Mucosa of descending colon (tissue), 3 donors: ENCODE measurements at regions not wholly inside any gene's neighbourhood (a gene's known extent, or its start where the extent isn't known, plus 50 kb on each side); places are given as distances from the start of the nearest gene placed in this dataset.

Experiments used
- ATAC-seq: fragments of 200-7000 bp; cut with Tn5 transposase; one replicate; pipeline ENCODE4 v1.9.1; 2020; ENCODE audit warnings: mild to moderate bottlenecking, moderate library complexity
- DNase-seq, 3 donors: peaks; one replicate each; pipeline ENCODE4 v3.0.0-alpha.2; 2020
- H3K36me3 ChIP-seq: fragments of 200-600 bp; one replicate; pipeline ENCODE4 v1.8.0; 2021; ENCODE audit warnings: low read depth, mild to moderate bottlenecking
- H3K4me1 ChIP-seq: fragments of 200-600 bp; one replicate; pipeline ENCODE4 v1.8.0; 2021; ENCODE audit warnings: low read depth, mild to moderate bottlenecking
- H3K4me3 ChIP-seq: fragments of 200-600 bp; one replicate; pipeline ENCODE4 v1.8.0; 2021; ENCODE audit warnings: mild to moderate bottlenecking
- H3K9me3 ChIP-seq: fragments of 200-600 bp; one replicate; pipeline ENCODE4 v1.8.0; 2021; ENCODE audit warnings: mild to moderate bottlenecking
- intact Hi-C, 2 donors: fragments of 100-400 bp; cut with DNase I in 1 of 2; cut with micrococcal nuclease in 1 of 2; formaldehyde crosslinking; loops; one replicate each; pipeline versions ENCODE4 v1.11.0 to v1.11.1; 2022; cut with DNase I, micrococcal nuclease
- TF ChIP-seq, protein P1 (sequence below): fragments of 200-600 bp; IDR thresholded peaks from one replicate; pipeline ENCODE4 v1.8.0; 2022; ENCODE audit warnings: antibody characterized with exemption, mild to moderate bottlenecking
- donor health status: DM: no; HTN: no; CAD: no; lungs with moderate emphysema.
- donor health status: DM: no; HTN: no; CAD: no.
- donor health status: DM: no; HTN: yes; CAD: no.

DNA sequence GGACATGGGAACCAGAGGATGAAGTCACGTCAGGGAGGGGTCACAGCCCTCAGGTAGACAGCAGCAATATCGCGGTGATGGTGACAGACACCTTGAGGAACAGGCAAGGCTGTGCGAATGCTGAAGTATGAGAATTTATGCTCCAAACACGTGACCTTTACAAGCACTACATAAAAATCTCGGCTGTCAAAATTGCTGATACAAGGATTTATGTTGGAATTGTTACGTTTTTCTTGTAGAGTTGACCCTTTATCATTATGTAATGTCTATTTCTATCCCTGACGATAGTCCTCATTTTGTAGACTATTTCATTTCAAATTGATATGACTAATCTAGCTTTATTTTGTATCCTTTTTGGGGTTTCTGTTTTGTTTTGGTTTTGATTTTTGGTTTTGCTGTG, 311.1 kb downstream of the C6orf118 start:
- DNase-seq: no peak
- TF ChIP-seq, protein P1, sequence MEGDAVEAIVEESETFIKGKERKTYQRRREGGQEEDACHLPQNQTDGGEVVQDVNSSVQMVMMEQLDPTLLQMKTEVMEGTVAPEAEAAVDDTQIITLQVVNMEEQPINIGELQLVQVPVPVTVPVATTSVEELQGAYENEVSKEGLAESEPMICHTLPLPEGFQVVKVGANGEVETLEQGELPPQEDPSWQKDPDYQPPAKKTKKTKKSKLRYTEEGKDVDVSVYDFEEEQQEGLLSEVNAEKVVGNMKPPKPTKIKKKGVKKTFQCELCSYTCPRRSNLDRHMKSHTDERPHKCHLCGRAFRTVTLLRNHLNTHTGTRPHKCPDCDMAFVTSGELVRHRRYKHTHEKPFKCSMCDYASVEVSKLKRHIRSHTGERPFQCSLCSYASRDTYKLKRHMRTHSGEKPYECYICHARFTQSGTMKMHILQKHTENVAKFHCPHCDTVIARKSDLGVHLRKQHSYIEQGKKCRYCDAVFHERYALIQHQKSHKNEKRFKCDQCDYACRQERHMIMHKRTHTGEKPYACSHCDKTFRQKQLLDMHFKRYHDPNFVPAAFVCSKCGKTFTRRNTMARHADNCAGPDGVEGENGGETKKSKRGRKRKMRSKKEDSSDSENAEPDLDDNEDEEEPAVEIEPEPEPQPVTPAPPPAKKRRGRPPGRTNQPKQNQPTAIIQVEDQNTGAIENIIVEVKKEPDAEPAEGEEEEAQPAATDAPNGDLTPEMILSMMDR: no peak

DNA sequence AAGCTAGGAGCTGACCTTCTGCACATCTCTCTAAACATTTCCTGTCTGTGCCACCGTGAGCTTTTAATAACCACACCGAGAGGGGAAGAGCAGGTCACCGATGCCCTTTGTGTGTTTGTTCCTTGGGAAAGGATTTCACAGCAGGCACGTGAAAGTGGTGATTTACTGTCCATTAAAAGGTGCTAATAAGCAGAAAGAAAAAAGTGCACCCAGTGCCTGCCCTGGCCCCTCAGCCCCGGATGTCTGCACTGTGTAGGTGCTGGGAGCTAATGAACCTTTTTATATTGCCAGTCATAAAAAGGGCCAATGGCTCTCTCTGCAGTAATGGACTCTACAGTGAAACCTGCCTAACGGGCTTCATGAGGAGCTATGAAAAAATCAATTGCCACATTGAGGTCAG, 312.6 kb downstream of the C6orf118 start:
- intact Hi-C loops: no loop called here

More for the DNA sequence above, 311.1 kb downstream of the C6orf118 start:
- Histone ChIP-seq H3K9me3 (peaks cover 39% of the 10 kb centered on the region), H3K4me1 (no peaks in the 10 kb centered on the region), H3K4me3 (no peak overlapping the region), H3K36me3 (no peaks in the 10 kb centered on the region)
- no peak for ATAC-seq
- intact Hi-C loops: no loop called here

DNA sequence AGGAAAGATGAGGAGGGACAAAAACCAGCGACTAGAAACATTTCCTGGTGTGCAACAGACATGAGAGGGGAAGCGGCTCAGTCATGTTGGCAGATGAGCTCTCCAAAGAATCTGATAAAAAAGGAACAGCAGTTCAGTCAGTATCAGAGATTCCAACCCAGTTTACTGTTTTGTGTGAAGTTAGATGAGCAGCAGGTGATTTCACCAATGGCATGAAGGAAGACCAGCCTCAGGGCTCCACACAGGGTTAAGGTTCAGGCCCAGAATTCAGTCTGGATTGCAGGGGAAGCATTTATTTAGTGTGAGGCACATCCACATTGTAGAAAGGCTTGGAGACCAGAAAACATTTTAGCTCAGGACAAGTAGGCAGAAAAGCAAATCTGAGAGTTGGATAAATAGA, 317.8 kb downstream of the C6orf118 start:
- Histone ChIP-seq H3K4me1 (no peaks in the 10 kb centered on the region), H3K36me3 (no peaks in the 10 kb centered on the region), H3K9me3 (peaks cover 45% of the 10 kb centered on the region), H3K4me3 (no peak overlapping the region)
- no peak for DNase-seq
- TF ChIP-seq, protein P1: no peak
- ATAC-seq: no peak
- intact Hi-C loops: no loop called here

More for the DNA sequence above, 312.6 kb downstream of the C6orf118 start:
- ATAC-seq (no peak), DNase-seq (no peak)
- Histone ChIP-seq H3K9me3 (peaks cover 37% of the 10 kb centered on the region), H3K36me3 (no peaks in the 10 kb centered on the region), H3K4me1 (no peaks in the 10 kb centered on the region), H3K4me3 (no peak overlapping the region)
- TF ChIP-seq, protein P1: no peak

DNA sequence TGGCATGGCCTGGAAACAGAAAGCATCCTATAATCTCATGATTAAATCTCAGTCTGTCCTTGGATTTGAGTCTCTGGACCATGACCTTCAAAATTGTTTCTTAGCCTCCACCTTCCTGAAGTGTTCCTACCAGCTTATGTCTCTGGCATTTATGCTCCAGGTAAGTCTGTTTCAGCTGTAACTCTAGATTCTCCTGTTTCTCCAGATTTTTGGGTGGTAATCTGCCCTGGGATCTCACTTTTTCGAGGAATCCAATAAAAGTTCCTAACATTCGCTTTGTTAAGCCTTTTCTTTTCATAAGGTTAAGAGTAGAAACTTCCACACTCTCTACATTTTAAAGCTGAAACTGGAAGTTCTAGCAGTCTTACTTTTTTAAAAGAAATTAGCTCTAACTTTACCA, 318.5 kb downstream of the C6orf118 start:
- TF ChIP-seq, protein P1: no peak
- intact Hi-C loops: no loop called here
- no peaks in the 10 kb centered on the region for H3K36me3 ChIP-seq
- H3K4me3 ChIP-seq: no peak overlapping the region
- no peak for DNase-seq
- ATAC-seq: no peak
- H3K9me3 ChIP-seq: peaks cover 45% of the 10 kb centered on the region
- no peaks in the 10 kb centered on the region for H3K4me1 ChIP-seq

DNA sequence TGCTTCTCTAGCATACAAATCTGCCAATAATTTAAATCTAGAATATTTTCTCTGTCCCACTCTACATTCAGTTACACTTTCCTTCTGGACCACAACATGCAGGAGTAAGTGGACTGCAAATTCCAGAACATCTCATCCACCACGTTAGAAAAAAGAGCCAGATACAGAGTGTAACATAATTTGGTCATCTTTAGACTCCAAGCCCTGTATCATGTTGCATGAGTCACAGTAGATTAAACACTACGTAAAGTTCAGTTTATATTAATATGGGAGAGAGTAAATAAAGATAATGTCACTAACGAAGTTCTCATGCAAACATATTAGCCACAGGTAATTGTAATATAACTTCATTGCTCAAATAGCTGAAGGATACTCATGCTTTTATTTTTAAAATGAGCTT, 327.0 kb downstream of the C6orf118 start:
- TF ChIP-seq, protein P1: no peak
- ATAC-seq (no peak), DNase-seq (no peak)
- Histone ChIP-seq H3K4me1 (no peaks in the 10 kb centered on the region), H3K36me3 (no peaks in the 10 kb centered on the region), H3K9me3 (peaks cover 41% of the 10 kb centered on the region), H3K4me3 (no peak overlapping the region)
- intact Hi-C loops: no loop called here

DNA sequence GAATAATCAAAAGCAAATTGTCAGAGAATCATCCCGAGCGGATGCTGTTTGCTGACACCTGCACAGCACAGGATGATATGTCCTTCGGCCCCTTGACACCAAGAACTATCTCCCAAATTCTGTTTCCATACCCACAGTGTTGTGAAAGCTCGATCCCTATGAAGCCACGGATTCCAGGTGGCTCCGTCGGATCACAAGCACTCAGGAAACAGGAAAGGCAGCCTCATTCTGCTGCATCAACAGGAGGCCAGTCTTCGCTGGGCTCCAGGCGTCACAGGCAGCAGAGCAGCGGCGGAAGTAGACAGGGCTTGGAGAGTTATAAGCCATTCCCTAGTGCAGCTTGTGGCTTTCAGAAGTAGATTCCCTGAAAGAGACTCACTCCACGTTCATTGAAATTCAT, 342.3 kb downstream of the C6orf118 start:
- Histone ChIP-seq H3K4me1 (no peaks in the 10 kb centered on the region), H3K4me3 (no peak overlapping the region), H3K36me3 (no peaks in the 10 kb centered on the region), H3K9me3 (peaks cover 38% of the 10 kb centered on the region)
- intact Hi-C loops: no loop called here
- TF ChIP-seq, protein P1: no peak
- ATAC-seq: no peak
- DNase-seq: no peak
